OCI-LY3 (cell line): ENCODE measurements at regions not wholly inside any gene's neighbourhood (a gene's known extent, or its start where the extent isn't known, plus 50 kb on each side); places are given as distances from the start of the nearest gene placed in this dataset.
"Not testable (repeated sequence)": the region's sequence is repeated elsewhere in the genome, so short reads cannot be mapped to it uniquely, and the experiment has no call there.

Experiments used
- H2AFZ ChIP-seq: fragments of 200-600, 300-600 bp; shearing (Covaris generic); 2 replicates; pipeline ENCODE4 v1.6.0; 2014; ENCODE audit warnings: antibody characterized with exemption, low read depth, low read length
- H3K27ac ChIP-seq: fragments of 200-600, 300-600 bp; sonication (generic); 2 replicates; pipeline ENCODE4 v1.5.1; 2014; ENCODE audit warnings: mild to moderate bottlenecking, low read length, moderate library complexity, mixed read lengths
- H3K27me3 ChIP-seq: fragments of 200-600, 300-600 bp; sonication (generic); 2 replicates; pipeline ENCODE4 v1.6.1; 2014; ENCODE audit warnings: low read depth, low read length, mixed read lengths
- H3K36me3 ChIP-seq: fragments of 200-600, 300-600 bp; sonication (generic); replicated peaks from 2 replicates; pipeline ENCODE3; 2014; ENCODE audit warnings: low read depth, low read length, mixed read lengths
- H3K4me1 ChIP-seq: fragments of 300-600, 200-600 bp; sonication (generic); 2 replicates; pipeline ENCODE4 v1.6.1; 2014; ENCODE audit warnings: low read length, mixed read lengths
- H3K4me2 ChIP-seq: fragments of 200-600, 300-600 bp; sonication (generic); 2 replicates; pipeline ENCODE4 v1.6.1; 2014; ENCODE audit warnings: low read length, mixed read lengths
- H3K4me3 ChIP-seq: fragments of 300-600, 200-600 bp; sonication (generic); 2 replicates; pipeline ENCODE4 v1.5.1; 2014; ENCODE audit warnings: antibody characterized with exemption, mild to moderate bottlenecking, low read length, moderate library complexity
- H3K79me2 ChIP-seq: fragments of 300-600, 200-600 bp; shearing (Covaris generic); 2 replicates; pipeline ENCODE4 v1.6.1; 2014; ENCODE audit warnings: mild to moderate bottlenecking, low read length, mixed read lengths
- H3K9ac ChIP-seq: fragments of 300-600, 200-600 bp; shearing (Covaris generic); 2 replicates; pipeline ENCODE4 v1.6.0; 2014; ENCODE audit warnings: mild to moderate bottlenecking, low read length, moderate library complexity
- H3K9me3 ChIP-seq: fragments of 200-600, 300-600 bp; shearing (Covaris generic); 2 replicates; pipeline ENCODE4 v1.6.1; 2014; ENCODE audit warnings: low read length, mixed read lengths; ENCODE audit not compliant: insufficient read depth
- H4K20me1 ChIP-seq: fragments of 200-600, 300-600 bp; sonication (generic); 2 replicates; pipeline ENCODE4 v1.6.1; 2016; ENCODE audit warnings: low read length, mixed read lengths; ENCODE audit not compliant: insufficient read depth
- CTCF ChIP-seq: fragments of 200-600, 300-600 bp; sonication (generic); IDR thresholded peaks from 2 replicates; pipeline ENCODE4 v1.5.1; 2014; ENCODE audit warnings: antibody characterized with exemption, low read length, low read depth
- EZH2phosphoT487 ChIP-seq: fragments of 200-600 bp; shearing (Covaris generic); IDR thresholded peaks from 2 replicates; pipeline ENCODE4 v1.6.1; 2018; ENCODE audit warnings: antibody characterized with exemption, mixed run types, low read depth

- Histone ChIP-seq H3K4me2 (no peak overlapping the region), H3K27ac (no peak overlapping the region), H3K36me3 (no peaks in the 10 kb centered on the region), H4K20me1 (no peaks in the 10 kb centered on the region), H3K9me3 (no peaks in the 10 kb centered on the region), H3K27me3 (no peaks in the 10 kb centered on the region), H3K79me2 (no peaks in the 10 kb centered on the region), H3K4me1 (no peaks in the 10 kb centered on the region), H3K9ac (no peak overlapping the region), H3K4me3 (no peak overlapping the region), H2AFZ (no peak overlapping the region)
- TF ChIP-seq CTCF = no peak
- no peak for TF ChIP-seq EZH2phosphoT487
These were observed 164.7 kb downstream of the SUDS3 start for GRCh38 chr12:118541071-118541470.

GRCh38 chr12:118541934-118542333 is 165.6 kb downstream of the SUDS3 start:
- H3K4me1 ChIP-seq = no peaks in the 10 kb centered on the region
- TF ChIP-seq EZH2phosphoT487 (no peak), CTCF (no peak)
- no peaks in the 10 kb centered on the region for H4K20me1 ChIP-seq
- no peaks in the 10 kb centered on the region for H3K27me3 ChIP-seq
- H3K4me3 ChIP-seq = no peak overlapping the region
- H3K27ac ChIP-seq = no peak overlapping the region
- no peaks in the 10 kb centered on the region for H3K9me3 ChIP-seq
- no peak overlapping the region for H3K4me2 ChIP-seq
- no peaks in the 10 kb centered on the region for H3K36me3 ChIP-seq
- no peak overlapping the region for H2AFZ ChIP-seq
- H3K9ac ChIP-seq = no peak overlapping the region
- H3K79me2 ChIP-seq = no peaks in the 10 kb centered on the region

- Histone ChIP-seq H3K36me3 (no peaks in the 10 kb centered on the region), H3K27me3 (no peaks in the 10 kb centered on the region), H3K9ac (no peak overlapping the region), H3K4me3 (no peak overlapping the region), H4K20me1 (no peaks in the 10 kb centered on the region), H3K79me2 (no peaks in the 10 kb centered on the region), H3K9me3 (no peaks in the 10 kb centered on the region), H3K27ac (no peak overlapping the region), H3K4me1 (no peaks in the 10 kb centered on the region), H2AFZ (no peak overlapping the region), H3K4me2 (no peak overlapping the region)
- no peak for TF ChIP-seq CTCF
- TF ChIP-seq EZH2phosphoT487 = no peak
These were observed 167.3 kb downstream of the SUDS3 start for GRCh38 chr12:118543651-118544050.

- no peak overlapping the region for H3K27ac ChIP-seq
- TF ChIP-seq EZH2phosphoT487 = no peak
- TF ChIP-seq CTCF = no peak
- no peak overlapping the region for H3K4me3 ChIP-seq
- no peaks in the 10 kb centered on the region for H3K9me3 ChIP-seq
- no peaks in the 10 kb centered on the region for H3K4me1 ChIP-seq
- H3K4me2 ChIP-seq = no peak overlapping the region
- H3K79me2 ChIP-seq = no peaks in the 10 kb centered on the region
- H3K9ac ChIP-seq = no peak overlapping the region
- no peaks in the 10 kb centered on the region for H3K27me3 ChIP-seq
- H2AFZ ChIP-seq = no peak overlapping the region
- no peaks in the 10 kb centered on the region for H4K20me1 ChIP-seq
- no peaks in the 10 kb centered on the region for H3K36me3 ChIP-seq
These were observed 168.2 kb downstream of the SUDS3 start for GRCh38 chr12:118544569-118544968.

- H2AFZ ChIP-seq, H3K27me3 ChIP-seq, H3K9me3 ChIP-seq, H4K20me1 ChIP-seq, H3K4me1 ChIP-seq, H3K27ac ChIP-seq, H3K4me3 ChIP-seq, H3K79me2 ChIP-seq, H3K4me2 ChIP-seq, H3K36me3 ChIP-seq, H3K9ac ChIP-seq: not testable (repeated sequence)
These were observed 171.3 kb downstream of the SUDS3 start for GRCh38 chr12:118547606-118548005.
